ENCODE measurements at regions not wholly inside any gene's neighbourhood (a gene's known extent, or its start where the extent isn't known, plus 50 kb on each side); places are given as distances from the start of the nearest gene placed in this dataset.

DNA sequence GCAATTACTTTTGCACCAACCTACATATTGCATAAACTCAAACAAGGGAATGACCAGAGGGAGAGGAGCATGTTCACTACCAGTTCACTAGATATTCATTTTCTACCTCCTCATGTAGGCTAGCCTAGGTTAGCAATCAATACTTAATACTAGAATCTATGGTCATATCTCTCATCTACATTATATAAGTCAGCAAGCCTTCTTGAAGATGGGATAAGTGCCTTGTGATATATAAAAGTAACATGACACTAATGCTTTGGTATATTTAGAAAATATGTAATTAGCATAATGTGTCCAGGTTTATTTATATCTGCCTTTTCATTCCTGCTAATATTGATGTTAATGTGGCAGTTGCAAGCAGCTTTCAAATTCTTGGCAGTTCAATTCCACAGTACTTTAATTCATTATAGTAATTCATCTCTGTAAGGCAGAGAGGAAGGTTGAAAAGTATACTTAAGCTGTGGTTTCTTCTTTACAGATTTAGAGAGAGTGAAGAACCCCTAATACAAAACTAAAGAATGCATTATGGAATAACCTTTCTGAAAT, 1613.2 kb upstream of the ACO1 start:
- TF ChIP-seq, protein P1, sequence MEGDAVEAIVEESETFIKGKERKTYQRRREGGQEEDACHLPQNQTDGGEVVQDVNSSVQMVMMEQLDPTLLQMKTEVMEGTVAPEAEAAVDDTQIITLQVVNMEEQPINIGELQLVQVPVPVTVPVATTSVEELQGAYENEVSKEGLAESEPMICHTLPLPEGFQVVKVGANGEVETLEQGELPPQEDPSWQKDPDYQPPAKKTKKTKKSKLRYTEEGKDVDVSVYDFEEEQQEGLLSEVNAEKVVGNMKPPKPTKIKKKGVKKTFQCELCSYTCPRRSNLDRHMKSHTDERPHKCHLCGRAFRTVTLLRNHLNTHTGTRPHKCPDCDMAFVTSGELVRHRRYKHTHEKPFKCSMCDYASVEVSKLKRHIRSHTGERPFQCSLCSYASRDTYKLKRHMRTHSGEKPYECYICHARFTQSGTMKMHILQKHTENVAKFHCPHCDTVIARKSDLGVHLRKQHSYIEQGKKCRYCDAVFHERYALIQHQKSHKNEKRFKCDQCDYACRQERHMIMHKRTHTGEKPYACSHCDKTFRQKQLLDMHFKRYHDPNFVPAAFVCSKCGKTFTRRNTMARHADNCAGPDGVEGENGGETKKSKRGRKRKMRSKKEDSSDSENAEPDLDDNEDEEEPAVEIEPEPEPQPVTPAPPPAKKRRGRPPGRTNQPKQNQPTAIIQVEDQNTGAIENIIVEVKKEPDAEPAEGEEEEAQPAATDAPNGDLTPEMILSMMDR (conservative IDR thresholded peaks at IDR 0.05; ENCODE audit: low read depth, low read length), result no peak
- no peak for TF ChIP-seq FOS (IDR thresholded peaks at IDR 0.05; ENCODE audit: low read depth, low read length)
